ENCODE measurements at regions not wholly inside any gene's neighbourhood (a gene's known extent, or its start where the extent isn't known, plus 50 kb on each side); places are given as distances from the start of the nearest gene placed in this dataset.
"Not testable (repeated sequence)": the region's sequence is repeated elsewhere in the genome, so short reads cannot be mapped to it uniquely, and the experiment has no call there.

DNA sequence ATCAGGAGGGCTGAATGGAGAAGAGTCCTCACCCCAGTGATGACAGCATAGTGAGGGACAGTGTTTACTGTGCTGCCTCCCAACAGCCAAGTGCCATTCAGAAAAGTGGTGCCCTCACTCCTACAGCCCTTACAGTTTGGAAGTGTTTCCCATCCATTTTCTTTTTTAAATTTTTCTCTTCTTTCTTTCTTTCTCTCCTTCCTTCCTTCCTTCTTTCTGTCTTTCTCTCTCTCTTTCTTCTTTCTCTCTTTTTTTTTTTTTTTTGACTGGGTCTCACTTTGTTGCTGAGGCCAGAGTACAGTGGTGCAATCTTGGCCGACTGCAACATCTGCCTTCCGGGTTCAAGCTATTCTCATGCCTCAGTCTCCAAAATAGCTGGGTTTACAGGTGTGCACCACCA lies 755.3 kb downstream of the UQCRFS1 start:
- DNase-seq: no peak

DNA sequence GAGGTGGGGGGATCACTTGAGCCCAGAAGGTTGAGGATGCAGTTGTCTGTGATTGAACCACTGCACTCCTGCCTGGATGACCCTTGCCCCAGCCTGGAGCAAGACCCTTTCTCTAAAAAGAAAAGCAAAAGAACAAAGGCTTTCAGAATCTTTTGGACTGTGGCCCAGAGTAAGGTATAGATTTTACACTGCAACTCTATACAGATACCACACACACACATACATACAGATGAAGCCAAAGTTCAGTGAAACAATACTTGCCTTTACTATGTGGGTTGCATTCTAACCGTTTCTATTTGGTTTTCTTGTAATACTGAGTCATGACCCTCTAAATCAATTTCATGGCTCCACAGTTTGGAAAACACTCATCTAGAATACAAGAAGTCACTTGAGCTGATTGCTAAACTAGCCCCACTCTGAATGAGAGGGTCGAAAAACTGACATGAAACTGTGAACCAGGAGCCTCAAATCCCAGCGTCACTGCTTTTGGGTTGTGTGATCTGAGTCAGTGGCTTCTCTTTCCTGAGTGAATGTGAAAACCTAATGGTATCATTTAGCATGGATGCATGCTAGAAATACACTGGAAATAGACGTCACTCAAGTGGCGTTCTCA lies 756.1 kb downstream of the UQCRFS1 start:
- DNase-seq: no peak

DNA sequence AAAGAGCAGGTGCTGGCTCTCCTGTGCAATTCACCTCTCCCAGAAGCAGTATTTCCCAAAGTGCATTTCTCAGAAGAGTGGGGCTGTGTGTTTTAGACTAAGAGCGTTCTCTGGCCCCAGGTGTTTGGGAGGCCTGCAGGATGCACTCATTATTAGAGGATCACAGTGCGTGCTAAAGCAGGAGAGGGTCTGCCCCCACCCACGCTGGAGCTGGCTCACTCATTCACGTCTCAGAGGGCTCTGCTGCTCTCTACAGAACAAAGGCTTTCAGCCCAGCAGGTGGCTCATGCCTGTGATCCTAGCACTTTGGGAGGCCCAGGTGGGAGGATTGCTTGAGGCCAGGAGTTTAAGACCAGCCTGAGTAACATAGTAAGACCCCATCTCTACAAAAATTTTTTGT lies 756.7 kb downstream of the UQCRFS1 start:
- DNase-seq: no peak

DNA sequence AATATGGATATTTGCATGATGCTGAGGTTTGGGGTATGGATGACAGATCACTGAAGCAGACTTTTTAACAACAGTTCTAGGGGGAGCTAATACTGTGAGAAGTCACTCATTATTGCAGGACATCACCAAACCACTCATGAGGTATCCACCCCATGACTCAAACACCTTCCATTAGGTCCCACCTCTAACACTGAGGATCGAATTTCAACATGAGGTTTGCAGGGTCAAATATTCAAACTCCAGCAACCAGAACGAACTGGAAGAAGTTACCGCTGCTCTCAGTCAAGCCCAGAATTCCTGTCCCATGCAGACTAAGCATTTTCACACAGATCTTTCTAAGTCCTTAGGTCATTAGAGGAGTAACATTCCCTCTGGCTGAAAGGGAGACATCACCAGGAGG lies 758.9 kb downstream of the UQCRFS1 start:
- DNase-seq: no peak

DNA sequence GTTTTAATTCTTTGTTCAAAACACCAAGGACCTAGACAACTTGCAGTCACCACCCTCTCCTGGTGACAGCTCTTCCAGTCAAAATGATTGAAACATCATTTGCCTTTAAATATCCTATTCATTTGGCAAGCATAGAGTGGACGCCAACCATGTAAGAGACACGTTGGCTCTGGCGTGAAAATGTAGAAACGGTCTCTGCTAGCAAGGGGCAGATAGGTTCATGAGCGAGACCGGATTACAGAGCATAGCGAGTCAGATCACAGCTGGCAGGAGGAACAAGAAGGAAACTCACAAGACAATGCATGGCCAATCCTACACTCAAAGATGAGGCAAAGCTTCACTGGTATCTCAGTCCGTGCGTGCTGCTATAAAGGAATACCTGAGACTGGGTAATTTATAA lies 759.5 kb downstream of the UQCRFS1 start:
- DNase-seq: no peak

DNA sequence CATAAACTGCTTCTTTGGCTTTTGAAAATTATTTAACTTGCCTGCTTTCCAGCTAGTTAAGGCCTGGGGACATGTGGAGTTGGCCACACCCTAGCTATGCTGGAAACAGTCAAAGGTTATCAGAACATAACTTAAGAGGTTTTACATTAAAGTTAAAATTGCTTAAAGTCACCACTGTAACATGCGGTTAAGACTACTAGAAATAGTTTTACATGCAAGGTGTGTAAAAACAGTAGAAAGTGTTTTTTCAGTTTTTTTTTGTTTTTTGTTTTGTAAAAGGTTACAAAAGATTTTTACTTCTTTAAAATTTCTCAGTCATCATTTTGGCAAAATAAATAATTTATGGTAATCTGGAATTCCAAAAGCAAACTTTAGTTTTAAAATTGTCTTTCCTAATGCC lies 763.1 kb downstream of the UQCRFS1 start:
- DNase-seq: no peak

DNA sequence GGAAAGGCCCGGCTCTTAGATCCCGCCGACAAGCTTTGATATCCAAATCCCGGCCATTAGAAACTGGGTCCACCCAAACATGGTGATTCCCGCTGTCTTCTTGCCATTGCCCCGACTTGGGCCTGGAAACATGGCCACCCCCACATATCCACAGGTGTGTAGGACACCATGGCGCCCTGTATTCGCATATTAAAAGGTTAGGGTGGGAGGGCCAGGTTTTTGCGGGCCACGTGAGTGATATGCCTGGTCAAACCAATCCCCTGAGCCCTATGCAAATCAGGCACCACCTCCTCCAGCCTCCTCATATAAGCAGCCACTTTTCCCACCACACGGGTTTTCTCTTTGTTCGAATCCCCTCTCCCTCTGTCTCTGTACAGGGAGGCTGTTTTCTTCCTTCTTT lies 766.4 kb downstream of the UQCRFS1 start:
- DNase-seq: no peak

DNA sequence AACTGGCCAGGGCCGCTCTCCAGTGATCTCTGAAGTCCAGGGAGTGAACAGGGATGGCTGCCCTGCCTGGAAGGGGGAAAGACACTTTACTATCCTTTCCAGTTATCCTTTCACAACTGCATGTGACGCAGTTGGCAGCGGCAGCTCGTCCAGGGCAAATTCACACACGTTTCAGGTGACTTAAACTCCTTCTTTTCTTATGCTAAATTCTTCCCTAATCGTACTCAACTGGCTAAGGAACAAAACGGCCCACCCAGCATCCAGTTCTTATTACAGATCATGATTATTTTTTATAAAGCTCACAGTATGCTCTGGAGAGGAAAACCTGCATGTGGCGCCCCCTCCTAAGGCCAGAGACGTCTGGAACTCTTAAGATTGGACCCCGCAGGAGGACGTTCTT lies 767.1 kb downstream of the UQCRFS1 start:
- DNase-seq: no peak

DNA sequence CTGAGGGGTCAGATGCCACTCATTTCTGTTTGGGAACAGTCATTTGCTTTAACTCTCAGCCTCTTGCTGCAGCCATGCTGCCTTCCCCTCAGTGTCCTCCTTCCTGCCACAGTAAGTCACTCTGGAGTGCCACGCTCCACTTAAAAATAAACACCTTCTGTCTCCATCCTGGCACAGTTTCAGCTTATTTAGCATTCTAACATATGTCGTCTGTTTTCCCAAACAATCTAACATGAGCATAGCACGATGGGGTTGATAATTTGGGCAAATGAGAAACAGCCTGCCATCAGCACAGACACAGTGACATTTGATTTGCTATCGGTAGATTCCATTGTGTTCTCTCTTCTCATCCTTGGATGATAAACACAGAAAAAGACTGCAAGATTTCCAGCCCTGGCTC lies 768.6 kb downstream of the UQCRFS1 start:
- DNase-seq: no peak

DNA sequence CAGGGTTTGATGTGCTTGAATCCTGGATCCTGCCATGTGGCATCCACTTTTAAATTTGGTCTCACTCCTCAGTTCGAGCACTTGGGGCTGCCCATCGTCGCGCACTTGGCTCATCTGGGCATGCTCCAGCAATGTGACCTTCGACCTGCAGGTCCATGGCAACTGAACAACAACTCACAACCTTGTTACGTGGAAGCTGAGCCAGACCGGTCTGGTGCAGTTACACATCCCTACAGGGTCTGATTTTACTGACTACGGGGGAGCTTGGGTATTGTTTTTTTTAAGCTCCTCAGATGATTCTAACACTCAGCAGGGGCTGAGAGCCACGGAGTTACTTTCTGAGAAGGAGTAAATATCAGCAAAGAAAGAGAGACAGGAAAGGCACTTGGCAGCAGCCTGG lies 769.6 kb downstream of the UQCRFS1 start:
- DNase-seq: no peak

DNA sequence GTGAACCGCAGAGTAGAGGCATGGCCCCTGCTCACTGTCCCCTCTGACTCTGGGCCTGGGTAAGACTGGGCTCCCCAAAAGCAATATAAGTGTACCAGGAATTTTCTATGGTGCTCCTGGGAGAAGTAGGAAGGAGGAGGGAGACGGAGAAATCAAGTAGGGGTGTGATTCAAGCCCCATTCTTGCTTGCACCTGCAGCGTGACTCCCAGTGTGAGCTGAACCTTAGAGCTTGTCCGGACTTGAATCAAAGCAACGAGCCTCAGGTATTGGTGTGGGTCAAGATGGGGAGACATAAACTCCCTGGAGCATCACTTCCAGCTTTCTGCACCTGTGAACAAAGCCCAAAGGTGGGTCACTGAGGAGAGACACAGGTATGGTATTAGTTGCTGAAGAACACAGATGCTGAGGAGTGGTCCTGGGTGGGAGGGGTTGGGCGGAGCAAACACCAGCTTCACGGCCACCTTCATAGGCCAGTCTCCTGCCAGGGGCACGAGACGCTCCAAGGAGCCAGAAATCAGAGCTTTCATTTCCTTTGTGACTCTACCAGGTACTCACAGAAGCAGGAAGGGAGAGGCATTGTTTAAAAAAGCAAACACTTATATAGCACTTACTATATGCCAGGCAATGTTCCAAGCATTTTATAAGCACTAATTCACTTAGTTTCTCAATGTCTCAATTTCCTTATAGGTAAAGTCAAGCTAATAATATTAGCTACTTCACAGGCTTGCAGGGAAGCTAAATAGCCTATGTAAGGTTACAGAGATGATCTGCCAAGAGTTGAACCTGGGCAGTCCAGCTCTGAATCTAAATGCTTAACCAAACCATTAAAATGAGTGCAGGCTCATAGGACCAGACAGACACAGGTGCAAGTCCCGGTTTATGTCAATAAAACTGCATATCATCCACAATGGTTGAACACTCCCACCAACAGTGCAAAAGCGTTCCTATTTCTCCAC lies 775.3 kb downstream of the UQCRFS1 start:
- peak; percentile 50 for DNase-seq

DNA sequence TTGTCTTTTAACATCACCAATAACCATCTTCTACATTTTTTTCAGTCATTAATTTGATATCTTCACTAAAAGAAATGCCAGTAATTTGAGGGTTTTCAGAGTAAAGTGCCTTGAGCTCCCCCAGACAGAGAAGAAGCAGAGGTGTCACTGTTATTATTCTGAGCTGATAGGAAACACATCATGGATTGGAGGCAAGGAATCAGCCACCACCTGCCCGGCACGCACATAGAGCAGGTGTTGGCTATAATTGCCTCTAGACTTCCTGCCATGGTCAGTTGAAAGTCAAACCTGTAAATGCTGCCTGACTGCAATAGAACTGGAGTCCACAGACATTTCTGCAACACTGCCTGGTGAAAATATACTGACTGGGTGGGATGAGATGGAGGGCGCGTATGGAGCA lies 776.6 kb downstream of the UQCRFS1 start:
- DNase-seq: peak; percentile 14

DNA sequence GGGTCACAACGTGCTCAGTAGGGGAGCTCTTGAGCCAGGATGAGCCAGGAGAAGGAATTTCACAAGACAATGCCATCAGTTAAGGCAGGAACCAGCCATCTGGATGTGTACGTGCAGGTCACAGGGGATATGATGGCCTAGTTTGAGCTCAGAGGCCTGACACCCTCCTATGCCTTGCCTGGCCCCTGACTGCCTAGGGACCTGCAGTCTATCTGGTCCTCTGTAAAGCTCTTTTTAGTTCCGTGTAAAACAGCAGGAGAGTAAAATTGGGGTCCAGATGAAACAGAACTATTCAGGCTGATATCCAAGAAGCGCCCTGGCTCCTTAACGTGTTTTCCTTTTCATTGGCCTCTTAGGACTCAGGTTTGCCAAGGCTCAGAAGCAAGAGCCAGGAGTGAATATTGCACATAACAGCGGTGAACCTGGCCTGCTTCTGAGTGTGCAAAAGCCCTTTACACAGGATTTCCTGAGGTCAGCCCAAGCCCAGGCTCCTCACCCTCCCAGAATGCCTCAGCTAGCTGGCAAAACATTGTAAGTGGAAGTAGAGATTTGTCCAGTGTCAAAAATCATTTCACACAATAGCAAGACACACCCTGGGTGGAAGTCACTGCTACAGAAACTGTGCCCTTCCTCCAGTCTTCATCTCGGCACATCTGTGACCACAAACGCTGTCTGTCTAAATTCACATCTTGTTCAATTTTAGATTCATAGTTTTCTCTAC lies 777.2 kb downstream of the UQCRFS1 start:
- DNase-seq: no peak

DNA sequence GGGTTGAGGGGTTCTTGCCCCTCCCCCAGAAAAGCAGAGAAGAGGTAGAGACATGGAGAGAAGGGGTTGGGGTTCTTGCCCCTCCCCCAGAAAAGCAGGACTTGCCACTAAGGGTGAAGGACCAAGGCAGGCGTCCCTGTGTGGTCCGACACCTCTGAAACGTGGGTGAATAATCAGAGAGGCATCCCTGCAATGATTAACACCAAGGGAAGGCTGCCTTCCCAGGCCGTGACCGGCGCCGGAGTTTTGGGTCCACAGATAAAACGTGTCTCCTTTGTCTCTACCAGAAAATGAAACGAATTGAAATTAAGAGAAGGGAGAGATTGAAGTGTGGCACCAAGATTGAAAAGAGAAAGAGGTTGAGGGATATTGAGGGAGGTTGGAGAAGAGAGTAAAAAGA lies 778.2 kb downstream of the UQCRFS1 start:
- not testable (repeated sequence) for DNase-seq

DNA sequence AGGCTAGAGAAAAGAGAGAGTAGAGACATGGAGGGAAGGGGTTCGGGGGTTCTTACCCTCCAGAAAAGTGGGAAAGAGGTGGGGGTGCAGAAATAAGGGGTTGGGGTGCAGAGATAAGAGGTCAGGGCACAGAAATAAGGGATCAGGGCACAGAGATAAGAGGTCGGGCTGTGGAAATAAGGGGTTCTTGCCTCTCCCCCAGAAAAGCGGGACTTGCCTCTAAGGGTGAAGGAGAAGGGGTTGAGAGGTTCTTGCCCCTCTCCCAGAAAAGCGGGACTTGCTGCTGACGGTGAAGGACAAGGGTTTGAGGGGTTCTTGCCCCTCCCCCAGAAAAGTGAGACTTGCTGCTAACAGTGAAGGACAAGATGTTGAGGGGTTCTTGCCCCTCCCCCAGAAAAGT lies 778.6 kb downstream of the UQCRFS1 start:
- DNase-seq: not testable (repeated sequence)

DNA sequence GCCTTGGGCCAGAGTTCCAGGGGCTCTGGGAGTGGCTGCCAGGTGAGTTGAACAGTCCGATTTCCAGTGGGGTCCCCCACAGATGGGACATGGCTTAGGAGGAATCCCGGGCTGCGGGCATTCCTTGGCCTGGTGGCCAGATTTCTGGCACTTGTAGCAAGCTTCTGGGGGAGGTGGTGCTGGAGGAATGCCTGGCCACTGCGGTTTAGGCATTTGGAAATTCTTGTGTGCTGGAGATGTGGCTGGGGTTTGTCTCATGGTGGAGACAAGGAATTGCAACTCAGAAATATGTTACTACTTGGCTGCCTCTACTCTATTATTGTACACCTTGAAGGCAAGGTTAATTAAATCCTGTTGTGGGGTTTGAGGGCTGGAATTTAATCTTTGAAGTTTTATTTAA lies 779.8 kb downstream of the UQCRFS1 start:
- not testable (repeated sequence) for DNase-seq

DNA sequence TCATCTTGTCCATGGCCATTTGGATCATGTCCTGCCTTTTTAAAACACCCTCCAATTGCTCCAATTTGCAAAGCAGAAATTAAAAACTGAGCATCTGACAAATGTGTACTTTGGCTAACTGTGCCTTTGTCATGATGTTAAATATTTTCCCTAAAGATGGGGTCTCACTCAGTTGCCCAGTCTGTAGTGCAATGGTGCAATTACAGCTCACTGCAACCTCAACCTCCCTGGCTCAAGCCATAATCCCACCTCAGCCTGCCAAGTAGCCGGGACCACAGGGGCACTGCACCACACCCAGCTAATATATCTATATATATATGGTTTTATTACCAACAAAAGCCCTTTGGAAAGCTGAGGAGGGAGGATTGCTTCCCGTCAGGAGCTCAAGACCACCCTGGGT lies 782.7 kb downstream of the UQCRFS1 start:
- no peak for DNase-seq

DNA sequence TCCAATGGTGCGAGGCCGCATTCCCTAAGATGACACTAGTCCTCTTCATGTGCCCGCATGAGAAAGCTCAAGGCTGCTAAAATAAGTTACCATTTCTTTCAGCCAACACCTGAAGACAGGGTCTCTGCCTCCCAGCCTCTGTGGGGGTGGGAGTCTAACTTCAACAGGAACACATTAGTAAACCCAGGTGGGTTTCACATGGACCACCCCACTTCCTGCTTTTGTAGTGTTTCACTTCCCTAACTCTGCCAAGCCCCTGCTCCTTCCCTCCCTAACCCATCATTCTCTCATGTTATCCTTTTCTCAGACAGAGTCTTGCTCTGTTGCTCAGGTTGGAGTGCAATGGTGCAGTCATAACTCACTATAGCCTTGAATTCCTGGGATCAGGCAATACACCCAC lies 783.6 kb downstream of the UQCRFS1 start:
- no peak for DNase-seq

DNA sequence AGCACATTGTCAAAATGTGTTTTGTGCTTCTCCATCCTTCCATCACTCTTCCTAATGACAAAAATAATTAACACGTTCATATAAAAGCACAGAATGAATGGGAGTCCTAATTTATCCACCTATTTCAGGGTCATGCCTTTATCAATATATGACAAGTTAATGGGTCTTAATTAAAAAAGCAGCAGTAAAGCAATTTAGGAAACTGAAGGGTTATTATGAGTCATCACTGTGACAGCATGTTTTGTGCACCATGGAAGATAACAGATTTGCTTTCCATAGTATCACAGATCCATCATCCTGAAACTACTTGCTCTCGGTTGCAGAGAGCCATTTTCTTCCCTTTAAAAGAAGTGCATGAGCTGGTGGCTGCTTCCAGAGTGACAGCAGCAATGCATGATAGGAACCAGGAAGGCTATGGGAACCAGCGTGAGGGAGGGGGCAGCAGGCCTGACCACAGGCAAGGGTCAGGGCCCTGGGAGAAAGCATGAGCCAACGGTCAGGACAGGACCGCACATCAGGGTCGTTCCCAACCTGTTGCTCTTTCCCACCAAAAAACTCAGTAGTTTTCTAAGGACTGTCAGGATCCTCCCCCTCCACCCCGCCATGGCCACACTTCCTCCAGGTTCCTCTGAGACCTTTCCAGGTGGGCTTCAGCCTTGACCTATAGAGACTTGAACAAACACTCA lies 784.1 kb downstream of the UQCRFS1 start:
- no peak for DNase-seq

DNA sequence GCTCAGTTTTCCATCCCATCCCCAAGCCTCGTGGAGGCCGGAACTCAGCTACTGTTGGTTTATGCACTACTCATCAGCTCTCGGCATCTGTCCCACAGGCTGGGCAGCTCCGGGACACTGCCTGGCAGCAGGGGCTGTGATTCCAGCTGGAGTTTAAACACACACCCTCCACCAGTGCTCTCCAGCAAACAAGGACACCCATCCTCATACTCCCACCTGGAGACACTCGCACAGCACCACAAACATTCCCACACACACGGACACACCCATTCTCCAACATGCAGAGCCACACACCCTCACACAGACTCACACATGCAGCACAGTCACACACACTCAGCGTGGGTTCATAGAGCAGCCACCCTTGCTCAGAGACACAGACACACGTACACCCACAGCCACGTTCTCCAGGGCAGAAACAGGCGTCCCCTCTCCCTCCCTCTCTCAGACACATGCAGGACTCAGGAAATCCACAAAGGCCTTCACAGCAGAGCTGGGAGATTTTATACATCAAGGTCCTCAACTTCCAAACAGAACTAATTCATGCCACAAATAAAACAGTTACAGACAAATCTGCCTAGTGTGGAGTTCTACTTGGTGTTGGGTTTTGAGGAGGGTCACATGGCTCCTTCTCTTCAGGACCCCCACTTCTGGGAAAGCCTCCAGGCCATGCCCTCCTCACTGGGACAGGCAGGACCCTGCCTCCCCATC lies 785.4 kb downstream of the UQCRFS1 start:
- DNase-seq: no peak

DNA sequence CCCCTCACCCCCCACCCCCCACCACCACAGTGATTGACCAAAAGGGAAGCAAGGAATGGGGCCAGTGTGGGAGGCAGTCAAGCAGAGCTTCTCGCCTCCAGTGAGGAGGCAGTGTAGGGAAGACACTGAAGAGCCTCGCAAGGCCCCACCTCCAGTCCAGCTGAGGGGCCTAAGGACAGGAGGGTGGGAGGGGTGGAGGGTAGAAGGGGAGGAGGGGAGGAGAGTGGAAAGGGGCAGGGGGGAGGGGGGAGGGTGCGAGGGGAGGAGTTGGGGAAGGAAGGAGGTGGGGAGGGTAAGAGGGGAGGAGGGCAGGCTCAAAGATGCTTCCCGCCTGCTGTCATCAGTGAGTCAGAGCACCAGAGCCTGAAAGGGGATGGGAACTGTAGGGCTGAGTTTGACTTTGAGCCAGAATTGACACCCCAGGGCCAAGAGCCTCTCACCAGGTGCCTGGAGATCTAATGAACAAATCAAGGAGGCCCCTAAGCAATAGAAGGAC lies 786.2 kb downstream of the UQCRFS1 start:
- DNase-seq: no peak

DNA sequence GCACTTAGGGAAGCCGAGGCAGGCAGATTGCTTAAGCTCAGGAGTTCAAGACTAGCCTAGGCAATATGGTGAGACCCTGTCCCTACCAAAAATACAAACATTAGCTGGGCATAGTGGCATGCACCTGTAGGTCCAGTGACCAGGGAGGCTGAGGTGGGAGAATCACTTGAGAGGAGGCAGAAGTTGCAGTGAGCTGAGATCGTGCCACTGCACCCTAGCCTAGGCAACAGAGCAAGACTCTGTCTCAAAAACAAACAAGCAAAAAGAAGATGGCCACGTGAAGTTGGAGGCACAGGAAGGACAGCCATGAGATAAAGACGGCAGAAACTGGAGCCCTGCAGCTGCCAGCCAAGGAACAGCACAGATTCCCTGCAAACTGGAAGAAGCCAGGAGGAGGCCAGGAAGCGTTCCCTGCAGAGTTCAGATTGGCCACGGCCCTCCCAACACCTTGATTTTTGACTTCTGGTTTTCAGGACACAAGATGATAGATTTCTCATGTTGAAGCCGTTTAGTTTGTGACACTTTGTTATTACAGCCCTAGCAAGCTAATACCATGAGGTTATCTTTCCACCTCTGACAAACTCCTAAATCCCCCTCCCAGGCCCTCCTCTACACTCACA lies 786.7 kb downstream of the UQCRFS1 start:
- DNase-seq: no peak

Data from NCI-H1092 treated with DMSO at 0.1 percent for 48 hours (cell line).